ENCODE measurements at regions not wholly inside any gene's neighbourhood (a gene's known extent, or its start where the extent isn't known, plus 50 kb on each side); places are given as distances from the start of the nearest gene placed in this dataset.

DNA sequence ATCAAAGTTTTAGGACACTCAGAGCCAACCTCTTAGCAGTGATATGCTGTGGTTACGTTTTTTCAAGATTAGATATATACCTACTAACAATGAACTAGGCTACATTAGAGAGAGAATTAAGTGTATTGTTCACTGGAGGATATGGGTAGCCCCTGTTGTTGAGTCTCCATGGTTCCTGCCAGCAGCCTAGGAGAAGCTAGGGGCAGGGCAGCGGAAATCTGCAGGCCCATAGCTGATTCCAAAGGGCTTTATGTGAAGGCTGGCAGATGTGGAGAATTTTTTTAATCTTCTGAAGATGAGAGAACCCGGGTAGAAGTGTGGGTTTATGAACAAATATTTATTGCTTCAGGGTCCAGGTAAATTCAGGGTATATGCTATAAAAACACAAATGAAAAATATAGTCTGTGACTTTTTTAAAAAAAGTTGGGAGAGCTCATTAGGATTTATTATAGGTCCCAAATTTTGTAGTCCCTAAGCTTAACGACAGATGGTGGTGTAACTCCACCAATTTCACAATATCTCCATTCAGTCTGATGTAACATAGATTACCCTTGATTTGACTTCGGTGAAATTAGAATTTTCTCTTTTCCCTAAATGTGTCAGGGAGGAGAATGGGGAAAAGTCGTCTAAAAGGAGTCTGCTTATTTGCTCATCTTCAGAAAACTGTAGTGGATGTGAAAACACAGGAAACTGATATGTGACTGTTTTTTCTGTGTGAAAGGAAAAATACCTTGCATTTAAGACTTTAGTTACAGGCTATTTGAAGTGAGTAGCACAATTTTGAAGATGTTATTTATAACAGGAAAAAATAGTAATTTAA, 163.0 kb upstream of the PPP1R3A start:
- TF ChIP-seq, protein P1, sequence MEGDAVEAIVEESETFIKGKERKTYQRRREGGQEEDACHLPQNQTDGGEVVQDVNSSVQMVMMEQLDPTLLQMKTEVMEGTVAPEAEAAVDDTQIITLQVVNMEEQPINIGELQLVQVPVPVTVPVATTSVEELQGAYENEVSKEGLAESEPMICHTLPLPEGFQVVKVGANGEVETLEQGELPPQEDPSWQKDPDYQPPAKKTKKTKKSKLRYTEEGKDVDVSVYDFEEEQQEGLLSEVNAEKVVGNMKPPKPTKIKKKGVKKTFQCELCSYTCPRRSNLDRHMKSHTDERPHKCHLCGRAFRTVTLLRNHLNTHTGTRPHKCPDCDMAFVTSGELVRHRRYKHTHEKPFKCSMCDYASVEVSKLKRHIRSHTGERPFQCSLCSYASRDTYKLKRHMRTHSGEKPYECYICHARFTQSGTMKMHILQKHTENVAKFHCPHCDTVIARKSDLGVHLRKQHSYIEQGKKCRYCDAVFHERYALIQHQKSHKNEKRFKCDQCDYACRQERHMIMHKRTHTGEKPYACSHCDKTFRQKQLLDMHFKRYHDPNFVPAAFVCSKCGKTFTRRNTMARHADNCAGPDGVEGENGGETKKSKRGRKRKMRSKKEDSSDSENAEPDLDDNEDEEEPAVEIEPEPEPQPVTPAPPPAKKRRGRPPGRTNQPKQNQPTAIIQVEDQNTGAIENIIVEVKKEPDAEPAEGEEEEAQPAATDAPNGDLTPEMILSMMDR (IDR thresholded peaks at IDR 0.05) = no peak
- no peak for TF ChIP-seq POLR2A (IDR thresholded peaks at IDR 0.05)
